Lower leg skin (tissue), 3 donors: ENCODE measurements at regions not wholly inside any gene's neighbourhood (a gene's known extent, or its start where the extent isn't known, plus 50 kb on each side); places are given as distances from the start of the nearest gene placed in this dataset.

Experiments
- POLR2A ChIP-seq, 2 donors: fragments of 450-650 bp; IDR thresholded peaks; one replicate each; pipeline ENCODE4 v1.6.1; 2016 to 2017; ENCODE audit warnings: antibody characterized with exemption in 2 of 2, mild to moderate bottlenecking in 1 of 2, moderate library complexity in 1 of 2
- TF ChIP-seq, protein P1 (sequence below), 3 donors: fragments of 450-650 bp; IDR thresholded peaks; one replicate each; pipeline ENCODE4 v1.5.1; 2016; ENCODE audit warnings: antibody characterized with exemption in 3 of 3, mild to moderate bottlenecking in 3 of 3, moderate library complexity in 2 of 3

DNA sequence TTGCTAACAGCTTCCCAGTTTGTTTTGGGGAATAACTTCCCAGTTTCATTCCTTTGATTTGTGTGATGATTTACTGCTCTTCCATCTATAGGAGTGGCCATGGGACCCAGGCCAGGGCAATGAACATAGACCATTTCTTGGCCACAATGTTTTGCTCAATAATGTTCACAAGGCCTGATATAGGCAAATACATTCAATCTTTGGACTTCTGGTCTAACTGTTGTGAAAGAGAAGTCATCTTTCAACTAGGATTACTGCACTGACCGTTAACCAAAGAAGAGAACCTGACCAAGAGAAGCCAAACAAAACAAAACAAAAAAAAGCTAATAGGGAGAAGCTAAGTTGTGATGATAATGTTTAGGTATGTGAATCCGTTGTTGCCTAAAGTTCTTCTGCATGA, 221.8 kb upstream of the SUCLG2 start:
- no peak for TF ChIP-seq POLR2A (IDR thresholded peaks at IDR 0.05)
- TF ChIP-seq, protein P1, sequence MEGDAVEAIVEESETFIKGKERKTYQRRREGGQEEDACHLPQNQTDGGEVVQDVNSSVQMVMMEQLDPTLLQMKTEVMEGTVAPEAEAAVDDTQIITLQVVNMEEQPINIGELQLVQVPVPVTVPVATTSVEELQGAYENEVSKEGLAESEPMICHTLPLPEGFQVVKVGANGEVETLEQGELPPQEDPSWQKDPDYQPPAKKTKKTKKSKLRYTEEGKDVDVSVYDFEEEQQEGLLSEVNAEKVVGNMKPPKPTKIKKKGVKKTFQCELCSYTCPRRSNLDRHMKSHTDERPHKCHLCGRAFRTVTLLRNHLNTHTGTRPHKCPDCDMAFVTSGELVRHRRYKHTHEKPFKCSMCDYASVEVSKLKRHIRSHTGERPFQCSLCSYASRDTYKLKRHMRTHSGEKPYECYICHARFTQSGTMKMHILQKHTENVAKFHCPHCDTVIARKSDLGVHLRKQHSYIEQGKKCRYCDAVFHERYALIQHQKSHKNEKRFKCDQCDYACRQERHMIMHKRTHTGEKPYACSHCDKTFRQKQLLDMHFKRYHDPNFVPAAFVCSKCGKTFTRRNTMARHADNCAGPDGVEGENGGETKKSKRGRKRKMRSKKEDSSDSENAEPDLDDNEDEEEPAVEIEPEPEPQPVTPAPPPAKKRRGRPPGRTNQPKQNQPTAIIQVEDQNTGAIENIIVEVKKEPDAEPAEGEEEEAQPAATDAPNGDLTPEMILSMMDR (IDR thresholded peaks at IDR 0.05) = no peak
